ENCODE measurements at regions not wholly inside any gene's neighbourhood (a gene's known extent, or its start where the extent isn't known, plus 50 kb on each side); places are given as distances from the start of the nearest gene placed in this dataset.
"Not testable (repeated sequence)": the region's sequence is repeated elsewhere in the genome, so short reads cannot be mapped to it uniquely, and the experiment has no call there.

GRCh38 chr14:25537846-25538455, 488.0 kb upstream of the STXBP6 start:
- no peak for ATAC-seq

GRCh38 chr14:25526290-25526689, 476.3 kb upstream of the STXBP6 start:
- ATAC-seq = no peak

GRCh38 chr14:25522926-25523325, 473.0 kb upstream of the STXBP6 start:
- no peak for ATAC-seq

- no peak for ATAC-seq
These were observed 472.2 kb upstream of the STXBP6 start for GRCh38 chr14:25522116-25522515.

GRCh38 chr14:25521616-25522015, 471.7 kb upstream of the STXBP6 start:
- no peak for ATAC-seq

- ATAC-seq = no peak
These were observed 470.9 kb upstream of the STXBP6 start for GRCh38 chr14:25520821-25521220.

GRCh38 chr14:25518364-25518763, 468.4 kb upstream of the STXBP6 start:
- no peak for ATAC-seq

- ATAC-seq = no peak
These were observed 466.9 kb upstream of the STXBP6 start for GRCh38 chr14:25516838-25517237.

- ATAC-seq = no peak
These were observed 458.9 kb upstream of the STXBP6 start for GRCh38 chr14:25508845-25509244.

- ATAC-seq = no peak
These were observed 451.8 kb upstream of the STXBP6 start for GRCh38 chr14:25501749-25502148.

- no peak for ATAC-seq
These were observed 439.0 kb upstream of the STXBP6 start for GRCh38 chr14:25488961-25489360.

- no peak for ATAC-seq
These were observed 435.4 kb upstream of the STXBP6 start for GRCh38 chr14:25485381-25485780.

GRCh38 chr14:25484906-25485305, 435.0 kb upstream of the STXBP6 start:
- ATAC-seq = no peak

GRCh38 chr14:25484235-25484634, 434.3 kb upstream of the STXBP6 start:
- no peak for ATAC-seq

GRCh38 chr14:25477316-25478098, 427.6 kb upstream of the STXBP6 start:
- ATAC-seq = no peak

- no peak for ATAC-seq
These were observed 422.8 kb upstream of the STXBP6 start for GRCh38 chr14:25472700-25473099.

GRCh38 chr14:25464772-25465171, 414.8 kb upstream of the STXBP6 start:
- no peak for ATAC-seq

GRCh38 chr14:25464078-25464477, 414.1 kb upstream of the STXBP6 start:
- ATAC-seq = no peak

- no peak for ATAC-seq
These were observed 413.5 kb upstream of the STXBP6 start for GRCh38 chr14:25463480-25463879.

- ATAC-seq = no peak
These were observed 411.8 kb upstream of the STXBP6 start for GRCh38 chr14:25461780-25462179.

- no peak for ATAC-seq
These were observed 394.4 kb upstream of the STXBP6 start for GRCh38 chr14:25444381-25444780.

- not testable (repeated sequence) for ATAC-seq
These were observed 390.4 kb upstream of the STXBP6 start for GRCh38 chr14:25440382-25440781.

- ATAC-seq = no peak
These were observed 387.0 kb upstream of the STXBP6 start for GRCh38 chr14:25436906-25437305.

GRCh38 chr14:25436288-25436875, 386.4 kb upstream of the STXBP6 start:
- ATAC-seq = no peak
